Ishikawa (cell line): ENCODE measurements at regions not wholly inside any gene's neighbourhood (a gene's known extent, or its start where the extent isn't known, plus 50 kb on each side); places are given as distances from the start of the nearest gene placed in this dataset.

ENCODE experiments used
- CEBPB ChIP-seq: IDR thresholded peaks from 2 replicates; pipeline ENCODE4 v1.6.1; 2012
- CREB1 ChIP-seq: IDR thresholded peaks from 2 replicates; pipeline ENCODE4 v1.6.1; 2012; ENCODE audit warnings: low read depth
- EGR1 ChIP-seq: IDR thresholded peaks from 2 replicates; pipeline ENCODE4 v1.6.1; 2012
- EP300 ChIP-seq: IDR thresholded peaks from 2 replicates; pipeline ENCODE4 v1.6.1; 2012; ENCODE audit warnings: borderline replicate concordance
- FOXM1 ChIP-seq: IDR thresholded peaks from 2 replicates; pipeline ENCODE4 v1.6.1; 2012; ENCODE audit warnings: low read depth, borderline replicate concordance
- NFIC ChIP-seq: IDR thresholded peaks from 2 replicates; pipeline ENCODE4 v1.6.1; 2012
- RAD21 ChIP-seq: IDR thresholded peaks from 2 replicates; pipeline ENCODE4 v1.6.1; 2012; ENCODE audit warnings: low read depth
- TAF1 ChIP-seq: IDR thresholded peaks from 2 replicates; pipeline ENCODE4 v1.6.1; 2012; ENCODE audit warnings: low read depth, mild to moderate bottlenecking
- TCF12 ChIP-seq: IDR thresholded peaks from 2 replicates; pipeline ENCODE4 v1.6.1; 2012; ENCODE audit warnings: low read depth
- TEAD4 ChIP-seq: IDR thresholded peaks from 2 replicates; pipeline ENCODE4 v1.6.1; 2012
- YY1 ChIP-seq: IDR thresholded peaks from 2 replicates; pipeline ENCODE4 v1.6.1; 2012; ENCODE audit warnings: low read depth
- ZBTB7A ChIP-seq: IDR thresholded peaks from 2 replicates; pipeline ENCODE4 v1.6.1; 2012; ENCODE audit warnings: low read depth
- TF ChIP-seq, protein P1 (sequence below): IDR thresholded peaks from 2 replicates; pipeline ENCODE4 v1.6.1; 2012; ENCODE audit warnings: low read depth, mild to moderate bottlenecking
- TF ChIP-seq, protein P2 (sequence below): IDR thresholded peaks from 2 replicates; pipeline ENCODE4 v1.6.1; 2012
- TF ChIP-seq, protein P3 (sequence below): IDR thresholded peaks from 2 replicates; pipeline ENCODE4 v1.6.1; 2012

DNA sequence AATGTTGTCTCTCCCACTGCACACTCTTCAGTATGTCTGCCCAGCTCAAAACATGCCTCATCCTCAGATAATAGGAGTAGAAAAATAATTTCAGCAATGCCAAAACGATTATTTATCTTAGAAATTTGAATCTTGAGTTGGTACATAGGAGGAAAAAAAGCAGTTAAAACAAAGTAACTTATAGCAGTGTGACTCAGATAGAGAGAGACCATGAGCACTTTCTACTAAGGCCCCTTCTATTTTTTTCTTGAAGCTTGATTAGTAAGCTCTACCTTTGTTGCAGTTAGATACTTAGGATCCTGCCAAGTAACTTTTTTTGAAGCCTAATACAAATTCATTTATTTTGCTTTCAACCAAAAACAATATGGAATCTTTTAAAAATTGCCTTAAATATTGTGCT lies 212.3 kb downstream of the MAD2L1 start:
- TF ChIP-seq EGR1 (no peak), CEBPB (no peak), EP300 (no peak), FOXM1 (no peak), CREB1 (no peak), TCF12 (no peak), RAD21 (no peak), YY1 (no peak), TEAD4 (no peak), NFIC (no peak)
- TF ChIP-seq, protein P1, sequence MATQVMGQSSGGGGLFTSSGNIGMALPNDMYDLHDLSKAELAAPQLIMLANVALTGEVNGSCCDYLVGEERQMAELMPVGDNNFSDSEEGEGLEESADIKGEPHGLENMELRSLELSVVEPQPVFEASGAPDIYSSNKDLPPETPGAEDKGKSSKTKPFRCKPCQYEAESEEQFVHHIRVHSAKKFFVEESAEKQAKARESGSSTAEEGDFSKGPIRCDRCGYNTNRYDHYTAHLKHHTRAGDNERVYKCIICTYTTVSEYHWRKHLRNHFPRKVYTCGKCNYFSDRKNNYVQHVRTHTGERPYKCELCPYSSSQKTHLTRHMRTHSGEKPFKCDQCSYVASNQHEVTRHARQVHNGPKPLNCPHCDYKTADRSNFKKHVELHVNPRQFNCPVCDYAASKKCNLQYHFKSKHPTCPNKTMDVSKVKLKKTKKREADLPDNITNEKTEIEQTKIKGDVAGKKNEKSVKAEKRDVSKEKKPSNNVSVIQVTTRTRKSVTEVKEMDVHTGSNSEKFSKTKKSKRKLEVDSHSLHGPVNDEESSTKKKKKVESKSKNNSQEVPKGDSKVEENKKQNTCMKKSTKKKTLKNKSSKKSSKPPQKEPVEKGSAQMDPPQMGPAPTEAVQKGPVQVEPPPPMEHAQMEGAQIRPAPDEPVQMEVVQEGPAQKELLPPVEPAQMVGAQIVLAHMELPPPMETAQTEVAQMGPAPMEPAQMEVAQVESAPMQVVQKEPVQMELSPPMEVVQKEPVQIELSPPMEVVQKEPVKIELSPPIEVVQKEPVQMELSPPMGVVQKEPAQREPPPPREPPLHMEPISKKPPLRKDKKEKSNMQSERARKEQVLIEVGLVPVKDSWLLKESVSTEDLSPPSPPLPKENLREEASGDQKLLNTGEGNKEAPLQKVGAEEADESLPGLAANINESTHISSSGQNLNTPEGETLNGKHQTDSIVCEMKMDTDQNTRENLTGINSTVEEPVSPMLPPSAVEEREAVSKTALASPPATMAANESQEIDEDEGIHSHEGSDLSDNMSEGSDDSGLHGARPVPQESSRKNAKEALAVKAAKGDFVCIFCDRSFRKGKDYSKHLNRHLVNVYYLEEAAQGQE: no peak
- TF ChIP-seq, protein P2, sequence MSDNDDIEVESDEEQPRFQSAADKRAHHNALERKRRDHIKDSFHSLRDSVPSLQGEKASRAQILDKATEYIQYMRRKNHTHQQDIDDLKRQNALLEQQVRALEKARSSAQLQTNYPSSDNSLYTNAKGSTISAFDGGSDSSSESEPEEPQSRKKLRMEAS: no peak
- TF ChIP-seq, protein P3, sequence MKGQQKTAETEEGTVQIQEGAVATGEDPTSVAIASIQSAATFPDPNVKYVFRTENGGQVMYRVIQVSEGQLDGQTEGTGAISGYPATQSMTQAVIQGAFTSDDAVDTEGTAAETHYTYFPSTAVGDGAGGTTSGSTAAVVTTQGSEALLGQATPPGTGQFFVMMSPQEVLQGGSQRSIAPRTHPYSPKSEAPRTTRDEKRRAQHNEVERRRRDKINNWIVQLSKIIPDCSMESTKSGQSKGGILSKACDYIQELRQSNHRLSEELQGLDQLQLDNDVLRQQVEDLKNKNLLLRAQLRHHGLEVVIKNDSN: no peak

DNA sequence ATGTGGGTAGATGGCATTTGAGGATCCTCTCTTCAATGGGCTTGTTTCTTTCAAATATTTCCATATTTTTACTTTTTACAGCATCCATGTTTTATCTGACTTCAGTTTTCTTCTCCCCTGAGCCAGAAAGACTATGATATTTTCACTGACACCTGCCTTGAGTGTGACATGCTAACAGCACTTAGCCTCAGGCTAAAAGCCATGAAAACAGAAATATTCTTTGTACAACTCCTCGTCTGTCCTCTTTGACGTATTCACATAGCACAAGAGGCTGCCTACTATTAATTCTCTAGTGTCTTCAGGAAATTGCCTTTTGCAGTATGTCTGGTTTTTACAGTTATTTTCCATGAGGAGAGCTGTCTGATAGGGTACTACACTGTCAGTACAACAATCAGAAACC lies 215.0 kb downstream of the MAD2L1 start:
- TF ChIP-seq TEAD4 (no peak), NFIC (no peak), TCF12 (no peak), CEBPB (no peak), EGR1 (no peak), FOXM1 (no peak)
- TF ChIP-seq, protein P2: no peak
- TF ChIP-seq, protein P1: no peak

DNA sequence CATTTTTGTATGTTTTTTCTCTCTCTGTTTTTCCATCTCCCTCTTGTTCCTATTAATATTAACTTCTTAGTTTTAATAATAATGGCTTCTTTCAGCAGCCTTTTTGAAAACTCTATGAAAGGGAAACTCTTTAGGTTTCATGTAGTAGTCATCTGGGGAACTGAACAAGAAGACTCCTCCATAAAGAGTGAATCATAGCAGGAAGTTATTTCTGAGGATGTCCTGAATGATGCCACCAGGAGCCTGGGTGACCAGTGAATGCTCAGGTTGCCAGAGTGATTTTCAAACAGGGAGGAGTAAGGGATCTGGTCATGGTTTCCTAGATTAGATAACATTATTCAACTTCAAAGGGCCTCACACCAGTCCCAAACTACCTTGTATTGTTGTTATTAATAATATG lies 212.8 kb upstream of the PDE5A start:
- TF ChIP-seq CEBPB (no peak), TAF1 (no peak), NFIC (no peak), TEAD4 (no peak), EGR1 (no peak), EP300 (no peak), CREB1 (no peak), FOXM1 (no peak), RAD21 (no peak), YY1 (no peak), ZBTB7A (no peak), TCF12 (no peak)
- TF ChIP-seq, protein P2: no peak
- TF ChIP-seq, protein P3: no peak
- TF ChIP-seq, protein P1: no peak

DNA sequence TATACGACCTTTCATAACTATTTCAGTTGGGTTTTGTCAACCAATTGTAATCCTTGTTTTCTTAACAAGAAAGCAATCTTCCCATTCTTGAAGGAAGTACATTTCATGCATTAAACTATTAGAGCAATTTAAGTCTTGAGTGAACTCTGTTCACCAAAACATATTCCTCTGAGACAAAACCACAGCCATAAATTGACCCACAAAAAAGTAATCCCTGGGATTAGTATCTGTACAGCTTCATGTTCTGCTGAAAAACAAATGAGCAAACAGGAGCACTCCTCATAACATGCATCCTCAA lies 207.0 kb upstream of the PDE5A start:
- TF ChIP-seq YY1 (no peak), RAD21 (no peak), TEAD4 (no peak), TCF12 (no peak), EP300 (no peak), ZBTB7A (no peak), CREB1 (no peak), TAF1 (no peak), NFIC (no peak), CEBPB (no peak), EGR1 (no peak), FOXM1 (no peak)
- TF ChIP-seq, protein P2: no peak
- TF ChIP-seq, protein P3: no peak
- TF ChIP-seq, protein P1: no peak
